Trophoblast cell (in vitro differentiated cells and primary cell): ENCODE measurements at regions not wholly inside any gene's neighbourhood (a gene's known extent, or its start where the extent isn't known, plus 50 kb on each side); places are given as distances from the start of the nearest gene placed in this dataset.

Experiments used
- DNase-seq, 2 donors: peaks; one replicate each; pipeline ENCODE4 v3.0.0-alpha.2; 2016
- H2AFZ ChIP-seq: 2 replicates; pipeline ENCODE4 v1.6.1; 2013; ENCODE audit warnings: low read length, moderate library complexity, mild to moderate bottlenecking; ENCODE audit not compliant: insufficient read depth, poor library complexity
- H2AK5ac ChIP-seq: 2 replicates; pipeline ENCODE4 v1.6.1; 2013; ENCODE audit warnings: mild to moderate bottlenecking, low read length
- H2BK120ac ChIP-seq: 2 replicates; pipeline ENCODE4 v1.6.1; 2013; ENCODE audit warnings: low read length, mild to moderate bottlenecking, moderate library complexity; ENCODE audit not compliant: insufficient read depth, poor library complexity
- H2BK12ac ChIP-seq: 2 replicates; pipeline ENCODE4 v1.6.1; 2013; ENCODE audit warnings: mild to moderate bottlenecking, low read length, moderate library complexity
- H2BK5ac ChIP-seq: 2 replicates; pipeline ENCODE4 v1.6.1; 2013; ENCODE audit warnings: low read length, low read depth, moderate library complexity, mild to moderate bottlenecking; ENCODE audit not compliant: poor library complexity
- H3K14ac ChIP-seq: 2 replicates; pipeline ENCODE4 v1.6.1; 2013; ENCODE audit warnings: mild to moderate bottlenecking, low read length
- H3K18ac ChIP-seq: 2 replicates; pipeline ENCODE4 v1.6.1; 2013; ENCODE audit warnings: mild to moderate bottlenecking, low read length
- H3K23ac ChIP-seq: 2 replicates; pipeline ENCODE4 v1.6.1; 2013; ENCODE audit warnings: low read length
- H3K27ac ChIP-seq: 2 replicates; pipeline ENCODE4 v1.5.1; 2013; ENCODE audit warnings: low read depth, mild to moderate bottlenecking, inconsistent platforms, low read length, moderate library complexity
- H3K27me3 ChIP-seq: 2 replicates; pipeline ENCODE4 v1.6.1; 2013; ENCODE audit warnings: inconsistent platforms, mild to moderate bottlenecking, low read length, moderate library complexity; ENCODE audit not compliant: insufficient read depth
- H3K36me3 ChIP-seq, 2 experiments: 1 replicate in 1 of 2; 2 replicates in 1 of 2; pipeline ENCODE4 v1.6.1; 2013; ENCODE audit warnings: low read length in 2 of 2, mild to moderate bottlenecking in 2 of 2, moderate library complexity in 1 of 2; ENCODE audit not compliant: insufficient read depth in 2 of 2, control insufficient read depth in 1 of 2
- H3K4ac ChIP-seq: 2 replicates; pipeline ENCODE4 v1.6.1; 2013; ENCODE audit warnings: low read depth, mild to moderate bottlenecking, low read length, moderate library complexity
- H3K4me1 ChIP-seq, 2 experiments: 1 replicate in 1 of 2; 2 replicates in 1 of 2; pipeline ENCODE4 v1.6.1; 2013; ENCODE audit warnings: low read length in 2 of 2, mild to moderate bottlenecking in 2 of 2, moderate library complexity in 1 of 2; ENCODE audit not compliant: insufficient read depth in 2 of 2, control insufficient read depth in 1 of 2
- H3K4me2 ChIP-seq: 2 replicates; pipeline ENCODE4 v1.6.1; 2013; ENCODE audit warnings: inconsistent platforms, mild to moderate bottlenecking, low read length, moderate library complexity
- H3K4me3 ChIP-seq: 2 replicates; pipeline ENCODE4 v1.5.1; 2013; ENCODE audit warnings: mild to moderate bottlenecking, low read depth, low read length, inconsistent platforms
- H3K79me1 ChIP-seq: one replicate; pipeline ENCODE4 v1.6.1; 2013; ENCODE audit warnings: low read length
- H3K79me2 ChIP-seq: 2 replicates; pipeline ENCODE4 v1.6.1; 2013; ENCODE audit warnings: low read length, mild to moderate bottlenecking; ENCODE audit not compliant: control insufficient read depth, insufficient read depth, poor library complexity
- H3K9ac ChIP-seq: 2 replicates; pipeline ENCODE4 v1.6.1; 2013; ENCODE audit warnings: mild to moderate bottlenecking, low read length
- H3K9me3 ChIP-seq: 2 replicates; pipeline ENCODE4 v1.6.1; 2013; ENCODE audit warnings: low read depth, mild to moderate bottlenecking, control low read depth, inconsistent platforms, low read length; ENCODE audit not compliant: insufficient read depth
- H4K12ac ChIP-seq: 2 replicates; pipeline ENCODE4 v1.6.1; 2013; ENCODE audit warnings: low read depth, mild to moderate bottlenecking, low read length, moderate library complexity
- H4K8ac ChIP-seq: 2 replicates; pipeline ENCODE4 v1.6.1; 2013; ENCODE audit warnings: low read depth, mild to moderate bottlenecking, low read length, moderate library complexity
- H4K91ac ChIP-seq: one replicate; pipeline ENCODE4 v1.6.1; 2013; ENCODE audit warnings: low read depth, mild to moderate bottlenecking, low read length, moderate library complexity
- WGBS: extraction: QIAGEN DNeasy Blood & Tissue Kit; methylation state at CpG from one replicate; pipeline ENCODE4 v1.1.7; 2013; ENCODE audit warnings: missing lambda C conversion rate; ENCODE audit not compliant: insufficient read length, insufficient coverage; ENCODE audit errors: extremely low coverage; 5-methylcytosine and 5-hydroxymethylcytosine counted together

- H3K18ac ChIP-seq, result no peak overlapping the region
- H3K27ac ChIP-seq, result no peak overlapping the region
- H2BK120ac ChIP-seq, result no peak overlapping the region
- no peaks in the 10 kb centered on the region for H3K27me3 ChIP-seq
- H3K4me3 ChIP-seq, result no peak overlapping the region
- no peak overlapping the region for H4K8ac ChIP-seq
- H3K4me1 ChIP-seq, result no peaks in the 10 kb centered on the region
- no peak overlapping the region for H3K4ac ChIP-seq
- no peak overlapping the region for H2AFZ ChIP-seq
- DNase-seq, result no peak
- H3K14ac ChIP-seq, result no peak overlapping the region
- no CpG with 5 or more reads among the region's 4 CpGs for WGBS
- H2AK5ac ChIP-seq, result no peak overlapping the region
- no peak overlapping the region for H3K23ac ChIP-seq
- no peaks in the 10 kb centered on the region for H3K36me3 ChIP-seq
- no peak overlapping the region for H2BK5ac ChIP-seq
- H3K79me2 ChIP-seq, result no peaks in the 10 kb centered on the region
- H4K12ac ChIP-seq, result no peak overlapping the region
- no peaks in the 10 kb centered on the region for H3K79me1 ChIP-seq
- H2BK12ac ChIP-seq, result no peak overlapping the region
- H3K9me3 ChIP-seq, result peaks cover 2% of the 10 kb centered on the region
- H3K4me2 ChIP-seq, result no peak overlapping the region
- no peak overlapping the region for H4K91ac ChIP-seq
- H3K9ac ChIP-seq, result no peak overlapping the region
Measured at GRCh38 chr6:40805336-40805735, 218.2 kb upstream of the LRFN2 start.

DNA sequence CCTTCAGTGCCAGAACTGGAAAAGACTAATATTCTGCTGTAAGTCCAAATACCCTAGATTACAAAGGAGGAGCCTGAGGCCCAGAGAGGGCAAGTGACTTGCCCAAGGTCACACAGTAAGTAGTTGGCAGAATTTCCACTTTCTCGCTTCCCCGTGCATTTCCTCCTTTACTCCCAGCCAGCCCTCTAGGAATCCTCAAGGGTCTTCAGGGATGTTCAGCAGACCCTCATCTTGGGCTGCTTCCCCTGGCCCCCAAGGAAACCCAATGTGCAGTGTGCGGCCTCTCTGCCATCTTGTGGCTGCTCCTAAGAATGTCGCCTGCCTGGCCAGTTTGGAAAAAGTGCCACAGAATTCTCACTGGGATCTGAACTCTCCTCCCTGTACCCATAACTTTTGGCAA is 217.7 kb upstream of the LRFN2 start:
- Histone ChIP-seq H4K91ac (no peak overlapping the region), H2AK5ac (no peak overlapping the region), H3K4ac (no peak overlapping the region), H2BK12ac (no peak overlapping the region), H3K9me3 (peaks cover 2% of the 10 kb centered on the region), H3K9ac (no peak overlapping the region), H2BK120ac (no peak overlapping the region), H3K23ac (no peak overlapping the region), H3K4me2 (no peak overlapping the region), H3K18ac (no peak overlapping the region), H3K14ac (no peak overlapping the region), H2AFZ (no peak overlapping the region), H3K4me3 (no peak overlapping the region), H3K27me3 (no peaks in the 10 kb centered on the region), H4K12ac (no peak overlapping the region), H3K36me3 (no peaks in the 10 kb centered on the region), H3K4me1 (no peaks in the 10 kb centered on the region), H3K79me1 (no peaks in the 10 kb centered on the region), H3K79me2 (no peaks in the 10 kb centered on the region), H4K8ac (no peak overlapping the region), H2BK5ac (no peak overlapping the region), H3K27ac (no peak overlapping the region)
- no CpG with 5 or more reads among the region's 4 CpGs for WGBS
- no peak for DNase-seq

DNA sequence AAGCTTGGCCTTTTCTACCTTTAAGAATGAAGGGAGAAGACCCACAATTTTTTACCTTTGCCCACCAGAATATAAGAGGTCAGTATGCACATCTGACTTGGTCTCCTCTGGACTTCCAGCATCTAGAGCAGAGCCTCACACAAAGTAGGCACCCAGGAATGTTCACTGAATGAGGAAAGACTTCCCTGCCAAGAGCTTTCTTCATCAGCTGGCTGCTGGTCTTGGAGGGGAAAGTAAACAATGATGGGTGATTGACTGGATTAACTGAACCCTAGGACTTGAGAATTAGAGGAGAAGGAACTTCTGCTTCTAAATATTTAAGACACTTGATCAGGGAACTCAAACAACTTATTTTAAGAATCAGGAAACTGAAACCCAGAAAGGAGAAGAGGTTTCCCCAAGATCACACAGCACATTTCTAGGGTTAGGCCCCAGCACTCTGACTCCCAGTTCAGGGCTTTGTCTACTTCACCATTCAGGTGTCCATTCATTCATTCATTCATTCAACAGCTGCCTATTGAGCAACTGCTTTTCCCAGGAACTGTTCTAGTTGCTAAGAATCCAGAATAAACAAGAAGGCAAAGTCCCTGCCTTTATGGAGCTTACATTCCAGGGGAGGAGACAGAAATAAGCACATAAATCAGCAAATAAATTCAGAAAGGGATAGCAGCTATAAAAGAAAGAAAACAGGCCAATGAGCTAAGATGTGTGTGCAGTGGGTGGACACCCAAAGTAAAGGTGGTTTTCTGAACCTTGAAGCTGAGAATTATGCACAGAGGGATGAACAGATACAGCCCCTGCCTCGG is 216.9 kb upstream of the LRFN2 start:
- no peak overlapping the region for H3K18ac ChIP-seq
- no peak overlapping the region for H2AK5ac ChIP-seq
- H2AFZ ChIP-seq, result no peak overlapping the region
- no peaks in the 10 kb centered on the region for H3K4me1 ChIP-seq
- H3K4me2 ChIP-seq, result no peak overlapping the region
- H4K91ac ChIP-seq, result no peak overlapping the region
- no peak overlapping the region for H2BK120ac ChIP-seq
- no CpG with 5 or more reads among the region's 1 CpG for WGBS
- no peaks in the 10 kb centered on the region for H3K79me2 ChIP-seq
- DNase-seq, result no peak
- H2BK5ac ChIP-seq, result no peak overlapping the region
- no peak overlapping the region for H3K4ac ChIP-seq
- no peak overlapping the region for H3K14ac ChIP-seq
- H3K79me1 ChIP-seq, result no peaks in the 10 kb centered on the region
- H3K36me3 ChIP-seq, result no peaks in the 10 kb centered on the region
- H3K27ac ChIP-seq, result no peak overlapping the region
- no peak overlapping the region for H3K4me3 ChIP-seq
- H2BK12ac ChIP-seq, result no peak overlapping the region
- no peak overlapping the region for H4K12ac ChIP-seq
- no peak overlapping the region for H3K23ac ChIP-seq
- no peaks in the 10 kb centered on the region for H3K27me3 ChIP-seq
- peaks cover 2% of the 10 kb centered on the region for H3K9me3 ChIP-seq
- H3K9ac ChIP-seq, result no peak overlapping the region
- H4K8ac ChIP-seq, result no peak overlapping the region

GRCh38 chr6:40802481-40802880 is 215.3 kb upstream of the LRFN2 start:
- Histone ChIP-seq H3K79me2 (no peaks in the 10 kb centered on the region), H2AFZ (no peak overlapping the region), H2AK5ac (no peak overlapping the region), H4K91ac (no peak overlapping the region), H3K27ac (no peak overlapping the region), H3K14ac (no peak overlapping the region), H3K4me3 (no peak overlapping the region), H3K36me3 (no peaks in the 10 kb centered on the region), H3K18ac (no peak overlapping the region), H4K12ac (no peak overlapping the region), H4K8ac (no peak overlapping the region), H3K79me1 (no peaks in the 10 kb centered on the region), H2BK12ac (no peak overlapping the region), H3K27me3 (no peaks in the 10 kb centered on the region), H3K9ac (no peak overlapping the region), H3K9me3 (peaks cover 2% of the 10 kb centered on the region), H3K4me1 (no peaks in the 10 kb centered on the region), H2BK5ac (no peak overlapping the region), H3K23ac (no peak overlapping the region), H3K4ac (no peak overlapping the region), H2BK120ac (no peak overlapping the region), H3K4me2 (no peak overlapping the region)
- DNase-seq, result no peak
- WGBS, result no CpG with 5 or more reads among the region's 5 CpGs
